ENCODE measurements at regions not wholly inside any gene's neighbourhood (a gene's known extent, or its start where the extent isn't known, plus 50 kb on each side); places are given as distances from the start of the nearest gene placed in this dataset.
"Not testable (repeated sequence)": the region's sequence is repeated elsewhere in the genome, so short reads cannot be mapped to it uniquely, and the experiment has no call there.

- TF ChIP-seq, protein P1, sequence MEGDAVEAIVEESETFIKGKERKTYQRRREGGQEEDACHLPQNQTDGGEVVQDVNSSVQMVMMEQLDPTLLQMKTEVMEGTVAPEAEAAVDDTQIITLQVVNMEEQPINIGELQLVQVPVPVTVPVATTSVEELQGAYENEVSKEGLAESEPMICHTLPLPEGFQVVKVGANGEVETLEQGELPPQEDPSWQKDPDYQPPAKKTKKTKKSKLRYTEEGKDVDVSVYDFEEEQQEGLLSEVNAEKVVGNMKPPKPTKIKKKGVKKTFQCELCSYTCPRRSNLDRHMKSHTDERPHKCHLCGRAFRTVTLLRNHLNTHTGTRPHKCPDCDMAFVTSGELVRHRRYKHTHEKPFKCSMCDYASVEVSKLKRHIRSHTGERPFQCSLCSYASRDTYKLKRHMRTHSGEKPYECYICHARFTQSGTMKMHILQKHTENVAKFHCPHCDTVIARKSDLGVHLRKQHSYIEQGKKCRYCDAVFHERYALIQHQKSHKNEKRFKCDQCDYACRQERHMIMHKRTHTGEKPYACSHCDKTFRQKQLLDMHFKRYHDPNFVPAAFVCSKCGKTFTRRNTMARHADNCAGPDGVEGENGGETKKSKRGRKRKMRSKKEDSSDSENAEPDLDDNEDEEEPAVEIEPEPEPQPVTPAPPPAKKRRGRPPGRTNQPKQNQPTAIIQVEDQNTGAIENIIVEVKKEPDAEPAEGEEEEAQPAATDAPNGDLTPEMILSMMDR (IDR thresholded peaks at IDR 0.05) = not testable (repeated sequence)
- TF ChIP-seq POLR2A (IDR thresholded peaks at IDR 0.05) = not testable (repeated sequence)
Observed at GRCh38 chr22:12584874-12585273, 2943.1 kb upstream of the OR11H1 start.
